Neural progenitor cell (in vitro differentiated cells): ENCODE measurements at regions not wholly inside any gene's neighbourhood (a gene's known extent, or its start where the extent isn't known, plus 50 kb on each side); places are given as distances from the start of the nearest gene placed in this dataset.

Experiments
- DNase-seq: peaks from one replicate; pipeline ENCODE4 v3.0.0-alpha.2; 2016; ENCODE audit warnings: low spot score
- H2AFZ ChIP-seq: fragments of 200-600 bp; sonication (generic); replicated peaks from 2 replicates; pipeline ENCODE4 v1.6.1; 2016; ENCODE audit warnings: antibody characterized with exemption
- H3F3A ChIP-seq: fragments of 200-600 bp; sonication (generic); 2 replicates; pipeline ENCODE4 v1.6.1; 2016; ENCODE audit warnings: antibody characterized with exemption, low read depth
- H3K27ac ChIP-seq: fragments of 200-600 bp; sonication (generic); 2 replicates; pipeline ENCODE4 v1.5.1; 2016; ENCODE audit warnings: mild to moderate bottlenecking
- H3K27me3 ChIP-seq: fragments of 200-600 bp; sonication (generic); 2 replicates; pipeline ENCODE4 v1.6.1; 2016; ENCODE audit warnings: mild to moderate bottlenecking, moderate library complexity
- H3K36me3 ChIP-seq: fragments of 200-600 bp; sonication (generic); 2 replicates; pipeline ENCODE4 v1.5.1; 2016
- H3K4me1 ChIP-seq: fragments of 200-600 bp; sonication (generic); 2 replicates; pipeline ENCODE4 v1.6.1; 2016; ENCODE audit warnings: mixed run types
- H3K4me2 ChIP-seq: fragments of 200-600 bp; sonication (generic); 2 replicates; pipeline ENCODE4 v1.6.1; 2016
- H3K4me3 ChIP-seq: fragments of 200-600 bp; sonication (generic); 2 replicates; pipeline ENCODE4 v1.5.1; 2016
- H3K79me2 ChIP-seq: fragments of 200-600 bp; sonication (generic); 2 replicates; pipeline ENCODE4 v1.6.1; 2016; ENCODE audit warnings: low read depth
- H3K9ac ChIP-seq: fragments of 200-600 bp; sonication (generic); 2 replicates; pipeline ENCODE4 v1.6.1; 2016
- H3K9me3 ChIP-seq: fragments of 200-600 bp; sonication (generic); 2 replicates; pipeline ENCODE4 v1.5.1; 2016; ENCODE audit warnings: low read depth
- H4K20me1 ChIP-seq: fragments of 200-600 bp; sonication (generic); 2 replicates; pipeline ENCODE4 v1.6.1; 2016; ENCODE audit warnings: low read depth
- H3K27ac Mint-ChIP-seq: 3 replicates; pipeline ENCODE4 v1.8.0; 2021; ENCODE audit warnings: mixed read lengths
- H3K27me3 Mint-ChIP-seq: 2 replicates; pipeline ENCODE4 v1.8.0; 2022; ENCODE audit warnings: low read depth, mild to moderate bottlenecking, inconsistent platforms, moderate library complexity, mixed read lengths; ENCODE audit not compliant: insufficient read depth
- H3K36me3 Mint-ChIP-seq: 3 replicates; pipeline ENCODE4 v1.8.0; 2021; ENCODE audit warnings: mixed read lengths
- H3K4me1 Mint-ChIP-seq: 3 replicates; pipeline ENCODE4 v1.8.0; 2021; ENCODE audit warnings: mixed read lengths
- H3K4me3 Mint-ChIP-seq: 3 replicates; pipeline ENCODE4 v1.8.0; 2021; ENCODE audit warnings: mild to moderate bottlenecking, moderate library complexity, mixed read lengths
- H3K9me3 Mint-ChIP-seq: 3 replicates; pipeline ENCODE4 v1.8.0; 2020; ENCODE audit warnings: mixed read lengths
- CTCF ChIP-seq: fragments of 200-600 bp; sonication (generic); IDR thresholded peaks from 2 replicates; pipeline ENCODE4 v1.5.1; 2017; ENCODE audit warnings: antibody characterized with exemption, mild to moderate bottlenecking
- EZH2 ChIP-seq: fragments of 200-600 bp; sonication (generic); IDR thresholded peaks from 2 replicates; pipeline ENCODE4 v1.6.1; 2017; ENCODE audit warnings: antibody characterized with exemption, mild to moderate bottlenecking, moderate library complexity
- EZH2phosphoT487 ChIP-seq: fragments of 200-600 bp; sonication (generic); IDR thresholded peaks from 2 replicates; pipeline ENCODE4 v1.6.1; 2017; ENCODE audit warnings: antibody characterized with exemption

- no peaks in the 10 kb centered on the region for H3K36me3 Mint-ChIP-seq
- no peak for TF ChIP-seq EZH2phosphoT487
- no peak for TF ChIP-seq CTCF
- no peak for TF ChIP-seq EZH2
Measured at GRCh38 chrX:22383988-22384387, 111.3 kb downstream of the CBLL2 start.

GRCh38 chrX:22389556-22390179 is 117.0 kb downstream of the CBLL2 start:
- H3K36me3 ChIP-seq, result no peaks in the 10 kb centered on the region
- no peaks in the 10 kb centered on the region for H3K27me3 ChIP-seq
- Mint-ChIP-seq H3K9me3 (no peaks in the 10 kb centered on the region), H3K27ac (no peak overlapping the region), H3K4me1 (no peaks in the 10 kb centered on the region), H3K4me3 (no peak overlapping the region), H3K36me3 (no peaks in the 10 kb centered on the region), H3K27me3 (peaks cover 2% of the 10 kb centered on the region)
- H2AFZ ChIP-seq, result no peak overlapping the region
- no peak overlapping the region for H3K9ac ChIP-seq
- no peak for TF ChIP-seq CTCF
- no peak for DNase-seq
- no peak overlapping the region for H3K4me2 ChIP-seq
- H4K20me1 ChIP-seq, result no peaks in the 10 kb centered on the region
- H3K79me2 ChIP-seq, result no peaks in the 10 kb centered on the region
- H3K27ac ChIP-seq, result no peak overlapping the region
- H3K4me3 ChIP-seq, result no peak overlapping the region
- no peaks in the 10 kb centered on the region for H3K9me3 ChIP-seq
- H3K4me1 ChIP-seq, result no peaks in the 10 kb centered on the region
- H3F3A ChIP-seq, result no peaks in the 10 kb centered on the region

More at GRCh38 chrX:22383988-22384387, 111.3 kb downstream of the CBLL2 start:
- Histone ChIP-seq H4K20me1 (no peaks in the 10 kb centered on the region), H3K4me2 (no peak overlapping the region), H3K9ac (no peak overlapping the region), H3K79me2 (no peaks in the 10 kb centered on the region), H2AFZ (no peak overlapping the region), H3K27ac (no peak overlapping the region), H3K36me3 (no peaks in the 10 kb centered on the region), H3F3A (no peaks in the 10 kb centered on the region), H3K27me3 (no peaks in the 10 kb centered on the region), H3K4me1 (no peaks in the 10 kb centered on the region), H3K4me3 (no peak overlapping the region), H3K9me3 (peaks cover 4% of the 10 kb centered on the region)
- Mint-ChIP-seq H3K27me3 (no peaks in the 10 kb centered on the region), H3K27ac (no peak overlapping the region), H3K4me3 (no peak overlapping the region), H3K9me3 (no peaks in the 10 kb centered on the region), H3K4me1 (no peaks in the 10 kb centered on the region)
- DNase-seq, result no peak

GRCh38 chrX:22392133-22392948 is 119.6 kb downstream of the CBLL2 start:
- Histone ChIP-seq H4K20me1 (no peaks in the 10 kb centered on the region), H3K27me3 (no peaks in the 10 kb centered on the region), H3K27ac (no peak overlapping the region), H3K9me3 (no peaks in the 10 kb centered on the region), H3F3A (no peaks in the 10 kb centered on the region), H3K79me2 (no peaks in the 10 kb centered on the region), H3K4me2 (no peak overlapping the region), H2AFZ (no peak overlapping the region), H3K36me3 (no peaks in the 10 kb centered on the region), H3K9ac (no peak overlapping the region), H3K4me3 (no peak overlapping the region), H3K4me1 (no peaks in the 10 kb centered on the region)
- TF ChIP-seq EZH2phosphoT487, result no peak
- no peak for TF ChIP-seq EZH2
- TF ChIP-seq CTCF, result no peak
- no peak for DNase-seq
- Mint-ChIP-seq H3K27ac (no peak overlapping the region), H3K4me1 (no peaks in the 10 kb centered on the region), H3K27me3 (peaks cover 2% of the 10 kb centered on the region), H3K9me3 (no peaks in the 10 kb centered on the region), H3K36me3 (no peaks in the 10 kb centered on the region), H3K4me3 (no peak overlapping the region)
